Stomach (tissue), 4 donors: ENCODE measurements at regions not wholly inside any gene's neighbourhood (a gene's known extent, or its start where the extent isn't known, plus 50 kb on each side); places are given as distances from the start of the nearest gene placed in this dataset.
"Not testable (repeated sequence)": the region's sequence is repeated elsewhere in the genome, so short reads cannot be mapped to it uniquely, and the experiment has no call there.

ENCODE experiments used
- EP300 ChIP-seq: sonication (generic); formaldehyde crosslinking; IDR thresholded peaks from one replicate; pipeline ENCODE4 v1.6.1; 2017; ENCODE audit warnings: antibody characterized with exemption
- POLR2A ChIP-seq, 4 donors: fragments of 450-650 bp; IDR thresholded peaks; one replicate each; pipeline ENCODE4 v1.6.1; 2016; ENCODE audit warnings: antibody characterized with exemption in 4 of 4, control low read depth in 2 of 4, mild to moderate bottlenecking in 1 of 4, moderate library complexity in 1 of 4

- not testable (repeated sequence) for TF ChIP-seq EP300; POLR2A (IDR thresholded peaks at IDR 0.05)
Measured at GRCh38 chr1:121551491-121551890, 366.7 kb downstream of the SRGAP2C start.
